GM18870 (cell line): ENCODE measurements at regions not wholly inside any gene's neighbourhood (a gene's known extent, or its start where the extent isn't known, plus 50 kb on each side); places are given as distances from the start of the nearest gene placed in this dataset.

Experiments used
- ATAC-seq: cut with Tn5 transposase; IDR thresholded peaks from one replicate; pipeline ENCODE4 v1.9.1; 2021; ENCODE audit warnings: moderate library complexity; ENCODE audit not compliant: unreplicated experiment

GRCh38 chr6:112710710-112711109 lies 363.6 kb downstream of the RFPL4B start:
- no peak for ATAC-seq

GRCh38 chr6:112713402-112713801 lies 366.3 kb downstream of the RFPL4B start:
- ATAC-seq, result no peak

- no peak for ATAC-seq
Observed at GRCh38 chr6:112717401-112717800, 370.3 kb downstream of the RFPL4B start.

GRCh38 chr6:112717856-112718255 lies 370.7 kb downstream of the RFPL4B start:
- no peak for ATAC-seq

GRCh38 chr6:112725541-112726085 lies 378.5 kb downstream of the RFPL4B start:
- no peak for ATAC-seq

- no peak for ATAC-seq
Observed at GRCh38 chr6:112735129-112735528, 388.0 kb downstream of the RFPL4B start.

- ATAC-seq, result no peak
Observed at GRCh38 chr6:112739766-112740165, 392.6 kb downstream of the RFPL4B start.

- ATAC-seq, result no peak
Observed at GRCh38 chr6:112743323-112743722, 396.2 kb downstream of the RFPL4B start.

- ATAC-seq, result no peak
Observed at GRCh38 chr6:112744827-112745226, 397.7 kb downstream of the RFPL4B start.

- no peak for ATAC-seq
Observed at GRCh38 chr6:112745765-112746164, 398.6 kb downstream of the RFPL4B start.

- ATAC-seq, result no peak
Observed at GRCh38 chr6:112749673-112750072, 402.5 kb downstream of the RFPL4B start.

GRCh38 chr6:112752305-112752704 lies 405.2 kb downstream of the RFPL4B start:
- no peak for ATAC-seq

GRCh38 chr6:112752791-112753190 lies 405.7 kb downstream of the RFPL4B start:
- no peak for ATAC-seq

- no peak for ATAC-seq
Observed at GRCh38 chr6:112760831-112761230, 413.7 kb downstream of the RFPL4B start.

- ATAC-seq, result no peak
Observed at GRCh38 chr6:112761740-112762139, 414.6 kb downstream of the RFPL4B start.

- ATAC-seq, result no peak
Observed at GRCh38 chr6:112764377-112764776, 417.2 kb downstream of the RFPL4B start.

GRCh38 chr6:112770308-112770707 lies 423.2 kb downstream of the RFPL4B start:
- no peak for ATAC-seq

GRCh38 chr6:112773187-112773586 lies 426.1 kb downstream of the RFPL4B start:
- ATAC-seq, result no peak

- no peak for ATAC-seq
Observed at GRCh38 chr6:112774319-112774718, 427.2 kb downstream of the RFPL4B start.

GRCh38 chr6:112780498-112781096 lies 433.5 kb downstream of the RFPL4B start:
- peak; percentile 95 for ATAC-seq

- no peak for ATAC-seq
Observed at GRCh38 chr6:112781241-112781640, 434.1 kb downstream of the RFPL4B start.

GRCh38 chr6:112785408-112785807 lies 438.3 kb downstream of the RFPL4B start:
- no peak for ATAC-seq

- ATAC-seq, result no peak
Observed at GRCh38 chr6:112786801-112787200, 439.7 kb downstream of the RFPL4B start.
